HepG2 (cell line): ENCODE measurements at regions not wholly inside any gene's neighbourhood (a gene's known extent, or its start where the extent isn't known, plus 50 kb on each side); places are given as distances from the start of the nearest gene placed in this dataset.

Source experiments
- ELF1 ChIP-seq: sonication (generic); formaldehyde crosslinking; IDR thresholded peaks from 2 replicates; pipeline ENCODE4 v1.4.0; 2020; ENCODE audit warnings: missing genetic modification reagents
- FIP1L1 ChIP-seq: fragments of 200-400 bp; formaldehyde crosslinking; IDR thresholded peaks from 2 replicates; pipeline ENCODE4 v1.6.1; 2018; ENCODE audit warnings: low read depth, mild to moderate bottlenecking, low read length, moderate library complexity, borderline replicate concordance; ENCODE audit not compliant: insufficient read depth
- FLYWCH1 ChIP-seq: sonication (generic); formaldehyde crosslinking; IDR thresholded peaks from 2 replicates; pipeline ENCODE4 v1.8.1; 2023; ENCODE audit warnings: mild to moderate bottlenecking, missing genetic modification reagents
- HES4 ChIP-seq: sonication (generic); formaldehyde crosslinking; IDR thresholded peaks from 2 replicates; pipeline ENCODE4 v1.9.0; 2021; ENCODE audit warnings: mild to moderate bottlenecking, missing genetic modification reagents, borderline replicate concordance
- HMG20B ChIP-seq: conservative IDR thresholded peaks from 2 replicates; pipeline ENCODE4 v1.6.1; 2016; ENCODE audit warnings: missing genetic modification reagents, missing compliant biosample characterization
- HMGA1 ChIP-seq: sonication (generic); formaldehyde crosslinking; conservative IDR thresholded peaks from 2 replicates; pipeline ENCODE4 v1.4.0; 2020; ENCODE audit warnings: missing genetic modification reagents
- KAT7 ChIP-seq: IDR thresholded peaks from 2 replicates; pipeline ENCODE4 v1.6.1; 2018; ENCODE audit warnings: borderline replicate concordance, missing compliant biosample characterization
- KLF16 ChIP-seq, 2 experiments: sonication (generic) in 1 of 2; formaldehyde crosslinking in 1 of 2; IDR thresholded peaks; 2 replicates each; pipeline versions ENCODE4 v1.6.1 to v1.8.0; 2016 to 2023; ENCODE audit warnings: missing genetic modification reagents in 2 of 2, missing compliant biosample characterization in 1 of 2
- MTF2 ChIP-seq: sonication (generic); formaldehyde crosslinking; IDR thresholded peaks from 2 replicates; pipeline ENCODE4 v1.5.0; 2020; ENCODE audit warnings: missing genetic modification reagents, borderline replicate concordance
- PHB2 ChIP-seq: fragments of 450-650 bp; IDR thresholded peaks from 2 replicates; pipeline ENCODE4 v1.6.1; 2018; ENCODE audit not compliant: partially characterized antibody
- PRMT3 ChIP-seq: sonication (generic); formaldehyde crosslinking; IDR thresholded peaks from 2 replicates; pipeline ENCODE4 v1.8.1; 2022; ENCODE audit warnings: low read depth, mild to moderate bottlenecking, moderate library complexity, missing genetic modification reagents, borderline replicate concordance
- STAG1 ChIP-seq: sonication (generic); formaldehyde crosslinking; IDR thresholded peaks from 2 replicates; pipeline ENCODE4 v1.4.0; 2020; ENCODE audit warnings: missing genetic modification reagents
- ZFX ChIP-seq: sonication (generic); formaldehyde crosslinking; IDR thresholded peaks from 2 replicates; pipeline ENCODE4 v1.4.0; 2020; ENCODE audit warnings: mild to moderate bottlenecking, low read depth, missing genetic modification reagents, moderate library complexity
- ZNF20 ChIP-seq: sonication (generic); formaldehyde crosslinking; IDR thresholded peaks from 2 replicates; pipeline ENCODE4 v1.4.0; 2020; ENCODE audit warnings: mild to moderate bottlenecking, moderate library complexity, missing genetic modification reagents
- ZNF337 ChIP-seq: sonication (generic); formaldehyde crosslinking; IDR thresholded peaks from 2 replicates; pipeline ENCODE4 v1.5.1; 2020; ENCODE audit warnings: missing genetic modification reagents, low read depth, mild to moderate bottlenecking, borderline replicate concordance
- ZNF354B ChIP-seq: sonication (generic); formaldehyde crosslinking; IDR thresholded peaks from 2 replicates; pipeline ENCODE4 v1.8.0; 2022; ENCODE audit warnings: mild to moderate bottlenecking, missing genetic modification reagents
- ZNF484 ChIP-seq: sonication (generic); formaldehyde crosslinking; IDR thresholded peaks from 2 replicates; pipeline ENCODE4 v1.5.1; 2020; ENCODE audit warnings: mild to moderate bottlenecking, low read depth, missing genetic modification reagents, borderline replicate concordance
- ZNF543 ChIP-seq: sonication (generic); formaldehyde crosslinking; IDR thresholded peaks from 2 replicates; pipeline ENCODE4 v1.4.0; 2020; ENCODE audit warnings: mild to moderate bottlenecking, missing genetic modification reagents
- ZNF777 ChIP-seq: sonication (generic); formaldehyde crosslinking; IDR thresholded peaks from 2 replicates; pipeline ENCODE4 v1.4.0; 2020; ENCODE audit warnings: missing genetic modification reagents
- ZNF792 ChIP-seq: IDR thresholded peaks from 2 replicates; pipeline ENCODE4 v1.6.1; 2016
- TF ChIP-seq, protein P1 (sequence below): sonication (generic); formaldehyde crosslinking; IDR thresholded peaks from 2 replicates; pipeline ENCODE4 v1.5.0; 2020; ENCODE audit warnings: missing genetic modification reagents
- TF ChIP-seq, protein P2 (sequence below): sonication (generic); formaldehyde crosslinking; IDR thresholded peaks from 2 replicates; pipeline ENCODE4 v1.4.0; 2020; ENCODE audit warnings: missing genetic modification reagents
- TF ChIP-seq, protein P3 (sequence below): sonication (generic); formaldehyde crosslinking; IDR thresholded peaks from 2 replicates; pipeline ENCODE4 v1.5.0; 2020; ENCODE audit warnings: mild to moderate bottlenecking, missing genetic modification reagents, moderate library complexity
- TF ChIP-seq, protein P4 (sequence below): sonication (generic); formaldehyde crosslinking; IDR thresholded peaks from 2 replicates; pipeline ENCODE4 v1.9.0; 2021; ENCODE audit warnings: missing genetic modification reagents, mild to moderate bottlenecking, borderline replicate concordance
- TF ChIP-seq, protein P5 (sequence below), 2 experiments: fragments of 450-650 bp in 1 of 2; sonication (generic) in 1 of 2; formaldehyde crosslinking; IDR thresholded peaks; 2 replicates each; pipeline versions ENCODE4 v1.5.0 to v1.8.0; 2020 to 2022; ENCODE audit warnings: mild to moderate bottlenecking in 1 of 2, missing genetic modification reagents in 1 of 2

DNA sequence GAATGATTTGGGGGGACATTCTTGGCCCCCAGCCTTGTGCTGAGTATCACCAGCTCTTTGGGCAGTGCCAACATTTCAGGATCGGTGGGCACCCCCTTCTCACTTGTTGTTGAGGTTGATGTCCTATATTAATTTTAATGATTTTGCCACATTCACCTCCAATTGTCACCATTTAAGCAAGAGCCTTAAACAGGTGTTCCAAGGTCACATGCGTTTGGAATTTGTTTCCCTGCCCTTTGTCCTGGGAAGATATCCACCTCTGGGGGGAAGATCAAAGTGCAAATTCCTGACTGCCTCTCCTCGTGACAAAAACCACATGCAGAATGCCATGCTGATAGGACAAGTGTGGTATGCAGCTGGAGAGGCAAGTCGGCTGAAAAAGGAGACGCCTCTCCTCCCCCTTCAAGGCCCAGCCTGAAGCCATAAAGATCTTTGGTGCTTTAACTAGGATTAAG is 72.5 kb upstream of the ID2 start (continued):
- TF ChIP-seq KAT7 (CRISPR knock-in tag) (no peak), ZNF337 (CRISPR knock-in tag) (no peak), ZNF484 (CRISPR knock-in tag) (no peak), ELF1 (CRISPR knock-in tag) (peak; percentile 36; the same call in 1 of the 2 replicates), ZNF777 (no peak), PRMT3 (no peak), ZNF354B (CRISPR knock-in tag) (no peak), HMG20B (peak; percentile 91), HMGA1 (no peak), FIP1L1 (no peak), PHB2 (no peak), KLF16 (CRISPR knock-in tag; IDR thresholded peaks at IDR 0.05) (peak in 1 of 2 experiments; percentile 92; a peak in 2 of 4 replicates), ZNF543 (CRISPR knock-in tag) (peak; percentile 84), HES4 (CRISPR knock-in tag) (0 out of 2 replicates have a peak, but pooled peaks have one; percentile 44), ZNF792 (peak; percentile 92), STAG1 (CRISPR knock-in tag) (peak; percentile 47), ZNF20 (no peak), ZFX (peak; percentile 70; the same call in 1 of the 2 replicates), MTF2 (CRISPR knock-in tag) (no peak), FLYWCH1 (CRISPR knock-in tag) (no peak)
- TF ChIP-seq, protein P1, sequence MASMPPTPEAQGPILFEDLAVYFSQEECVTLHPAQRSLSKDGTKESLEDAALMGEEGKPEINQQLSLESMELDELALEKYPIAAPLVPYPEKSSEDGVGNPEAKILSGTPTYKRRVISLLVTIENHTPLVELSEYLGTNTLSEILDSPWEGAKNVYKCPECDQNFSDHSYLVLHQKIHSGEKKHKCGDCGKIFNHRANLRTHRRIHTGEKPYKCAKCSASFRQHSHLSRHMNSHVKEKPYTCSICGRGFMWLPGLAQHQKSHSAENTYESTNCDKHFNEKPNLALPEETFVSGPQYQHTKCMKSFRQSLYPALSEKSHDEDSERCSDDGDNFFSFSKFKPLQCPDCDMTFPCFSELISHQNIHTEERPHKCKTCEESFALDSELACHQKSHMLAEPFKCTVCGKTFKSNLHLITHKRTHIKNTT (CRISPR knock-in tag), result no peak
- TF ChIP-seq, protein P2, sequence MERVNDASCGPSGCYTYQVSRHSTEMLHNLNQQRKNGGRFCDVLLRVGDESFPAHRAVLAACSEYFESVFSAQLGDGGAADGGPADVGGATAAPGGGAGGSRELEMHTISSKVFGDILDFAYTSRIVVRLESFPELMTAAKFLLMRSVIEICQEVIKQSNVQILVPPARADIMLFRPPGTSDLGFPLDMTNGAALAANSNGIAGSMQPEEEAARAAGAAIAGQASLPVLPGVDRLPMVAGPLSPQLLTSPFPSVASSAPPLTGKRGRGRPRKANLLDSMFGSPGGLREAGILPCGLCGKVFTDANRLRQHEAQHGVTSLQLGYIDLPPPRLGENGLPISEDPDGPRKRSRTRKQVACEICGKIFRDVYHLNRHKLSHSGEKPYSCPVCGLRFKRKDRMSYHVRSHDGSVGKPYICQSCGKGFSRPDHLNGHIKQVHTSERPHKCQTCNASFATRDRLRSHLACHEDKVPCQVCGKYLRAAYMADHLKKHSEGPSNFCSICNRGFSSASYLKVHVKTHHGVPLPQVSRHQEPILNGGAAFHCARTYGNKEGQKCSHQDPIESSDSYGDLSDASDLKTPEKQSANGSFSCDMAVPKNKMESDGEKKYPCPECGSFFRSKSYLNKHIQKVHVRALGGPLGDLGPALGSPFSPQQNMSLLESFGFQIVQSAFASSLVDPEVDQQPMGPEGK (CRISPR knock-in tag), result peak; percentile 89
- TF ChIP-seq, protein P3, sequence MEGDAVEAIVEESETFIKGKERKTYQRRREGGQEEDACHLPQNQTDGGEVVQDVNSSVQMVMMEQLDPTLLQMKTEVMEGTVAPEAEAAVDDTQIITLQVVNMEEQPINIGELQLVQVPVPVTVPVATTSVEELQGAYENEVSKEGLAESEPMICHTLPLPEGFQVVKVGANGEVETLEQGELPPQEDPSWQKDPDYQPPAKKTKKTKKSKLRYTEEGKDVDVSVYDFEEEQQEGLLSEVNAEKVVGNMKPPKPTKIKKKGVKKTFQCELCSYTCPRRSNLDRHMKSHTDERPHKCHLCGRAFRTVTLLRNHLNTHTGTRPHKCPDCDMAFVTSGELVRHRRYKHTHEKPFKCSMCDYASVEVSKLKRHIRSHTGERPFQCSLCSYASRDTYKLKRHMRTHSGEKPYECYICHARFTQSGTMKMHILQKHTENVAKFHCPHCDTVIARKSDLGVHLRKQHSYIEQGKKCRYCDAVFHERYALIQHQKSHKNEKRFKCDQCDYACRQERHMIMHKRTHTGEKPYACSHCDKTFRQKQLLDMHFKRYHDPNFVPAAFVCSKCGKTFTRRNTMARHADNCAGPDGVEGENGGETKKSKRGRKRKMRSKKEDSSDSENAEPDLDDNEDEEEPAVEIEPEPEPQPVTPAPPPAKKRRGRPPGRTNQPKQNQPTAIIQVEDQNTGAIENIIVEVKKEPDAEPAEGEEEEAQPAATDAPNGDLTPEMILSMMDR (CRISPR knock-in tag), result no peak
- TF ChIP-seq, protein P4, sequence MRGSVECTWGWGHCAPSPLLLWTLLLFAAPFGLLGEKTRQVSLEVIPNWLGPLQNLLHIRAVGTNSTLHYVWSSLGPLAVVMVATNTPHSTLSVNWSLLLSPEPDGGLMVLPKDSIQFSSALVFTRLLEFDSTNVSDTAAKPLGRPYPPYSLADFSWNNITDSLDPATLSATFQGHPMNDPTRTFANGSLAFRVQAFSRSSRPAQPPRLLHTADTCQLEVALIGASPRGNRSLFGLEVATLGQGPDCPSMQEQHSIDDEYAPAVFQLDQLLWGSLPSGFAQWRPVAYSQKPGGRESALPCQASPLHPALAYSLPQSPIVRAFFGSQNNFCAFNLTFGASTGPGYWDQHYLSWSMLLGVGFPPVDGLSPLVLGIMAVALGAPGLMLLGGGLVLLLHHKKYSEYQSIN, result no peak
- TF ChIP-seq, protein P5, sequence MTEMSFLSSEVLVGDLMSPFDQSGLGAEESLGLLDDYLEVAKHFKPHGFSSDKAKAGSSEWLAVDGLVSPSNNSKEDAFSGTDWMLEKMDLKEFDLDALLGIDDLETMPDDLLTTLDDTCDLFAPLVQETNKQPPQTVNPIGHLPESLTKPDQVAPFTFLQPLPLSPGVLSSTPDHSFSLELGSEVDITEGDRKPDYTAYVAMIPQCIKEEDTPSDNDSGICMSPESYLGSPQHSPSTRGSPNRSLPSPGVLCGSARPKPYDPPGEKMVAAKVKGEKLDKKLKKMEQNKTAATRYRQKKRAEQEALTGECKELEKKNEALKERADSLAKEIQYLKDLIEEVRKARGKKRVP (CRISPR knock-in tag; IDR thresholded peaks at IDR 0.05), result peak in 1 of 2 experiments; percentile 48; a peak in 1 of 4 replicates
